NOMO-1 treated with dmso at 0.1 percent for 144 hours (cell line): ENCODE measurements at regions not wholly inside any gene's neighbourhood (a gene's known extent, or its start where the extent isn't known, plus 50 kb on each side); places are given as distances from the start of the nearest gene placed in this dataset.
"Not testable (repeated sequence)": the region's sequence is repeated elsewhere in the genome, so short reads cannot be mapped to it uniquely, and the experiment has no call there.

Experiments
- DNase-seq: peaks from one replicate; lab custom pipeline; 2025; ENCODE audit not compliant: unreplicated experiment; lab: John Stamatoyannopoulos, UW

DNA sequence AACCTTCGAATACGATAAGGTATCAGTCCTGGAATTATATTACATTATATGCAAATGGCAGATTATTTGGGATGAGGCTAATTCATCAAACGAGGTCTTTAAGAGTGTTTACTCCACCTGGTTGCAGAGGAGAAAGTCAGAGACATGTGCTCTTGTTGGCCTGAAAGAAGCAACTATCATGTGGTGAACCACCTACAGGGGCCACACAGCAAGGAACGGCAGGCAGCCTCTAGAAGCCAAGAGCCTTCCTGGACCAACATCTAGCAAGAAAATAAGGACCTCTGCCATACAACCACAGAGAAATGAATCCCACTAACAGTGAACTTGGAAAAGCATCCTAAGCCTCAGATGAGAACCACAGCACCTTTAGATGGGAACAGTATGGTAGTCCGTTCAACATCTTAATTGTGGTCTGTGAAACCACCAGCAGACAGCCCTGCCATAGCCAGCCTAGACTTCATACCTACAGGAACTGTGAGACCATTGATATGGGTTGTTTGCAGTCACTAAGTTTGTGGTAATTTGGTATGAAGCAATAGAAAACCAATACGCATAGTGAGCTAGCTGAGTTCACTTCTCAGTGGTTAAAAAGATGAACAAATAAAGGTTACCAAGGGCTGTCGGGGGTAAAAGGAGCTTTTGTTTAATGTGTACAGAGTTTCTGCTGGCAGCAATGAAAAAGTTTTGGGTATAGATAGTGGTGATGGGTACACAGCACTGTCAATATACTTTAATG lies 345.7 kb upstream of the RUNX1 start:
- peak; percentile 19 for DNase-seq

DNA sequence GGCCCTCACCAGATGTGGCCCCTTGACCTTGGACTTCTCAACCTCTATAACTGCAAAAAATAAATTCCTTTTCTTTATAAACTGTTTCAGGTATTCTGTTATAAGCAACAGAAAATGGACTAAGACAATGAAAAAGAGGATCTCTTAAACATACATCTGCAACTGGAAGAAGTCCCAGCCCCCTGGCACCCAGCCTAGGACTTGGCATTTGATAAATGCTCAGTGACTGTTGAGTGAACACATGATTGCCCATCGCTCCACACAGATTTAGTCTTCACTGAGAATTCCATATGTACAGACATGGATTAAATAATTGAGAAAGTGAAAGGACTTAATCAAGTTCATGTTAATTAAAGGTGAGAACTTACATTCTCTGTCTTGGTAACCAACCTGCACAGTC lies 344.9 kb upstream of the RUNX1 start:
- DNase-seq, result no peak

DNA sequence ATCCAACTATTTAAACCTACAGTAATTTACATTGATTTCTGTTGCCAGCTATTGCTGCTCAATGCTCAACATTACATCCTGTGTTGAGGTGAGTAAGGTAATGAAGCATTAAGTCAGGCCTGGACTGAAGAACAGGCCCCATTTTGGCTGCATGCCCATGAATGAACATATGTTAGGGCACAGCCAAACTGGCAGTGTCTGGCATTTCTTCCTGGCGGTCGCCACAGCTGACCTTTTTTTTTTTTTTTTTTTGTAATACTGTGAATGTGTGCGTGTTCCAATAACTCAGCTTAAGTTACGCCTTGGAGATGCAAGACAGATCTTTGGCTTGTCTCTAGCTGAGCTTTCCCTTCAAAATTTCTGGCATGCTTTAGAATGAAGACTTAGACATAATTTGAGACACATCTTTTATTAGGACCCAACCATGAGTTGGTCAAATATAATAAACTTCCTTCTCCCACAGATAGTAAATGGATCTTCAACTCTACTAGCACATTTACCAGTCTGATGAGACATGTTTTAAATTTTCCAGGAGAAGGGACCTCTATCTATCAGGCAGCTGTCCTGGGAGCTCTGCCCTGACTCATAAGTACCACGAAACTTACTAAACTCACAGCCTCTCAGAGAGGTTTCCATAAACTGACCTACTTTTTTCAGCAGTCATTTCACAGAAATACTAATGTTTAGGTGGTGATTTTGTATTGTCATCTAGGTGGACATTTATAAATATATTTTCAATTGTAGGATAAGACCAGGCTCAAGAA lies 341.1 kb upstream of the RUNX1 start:
- DNase-seq, result no peak

DNA sequence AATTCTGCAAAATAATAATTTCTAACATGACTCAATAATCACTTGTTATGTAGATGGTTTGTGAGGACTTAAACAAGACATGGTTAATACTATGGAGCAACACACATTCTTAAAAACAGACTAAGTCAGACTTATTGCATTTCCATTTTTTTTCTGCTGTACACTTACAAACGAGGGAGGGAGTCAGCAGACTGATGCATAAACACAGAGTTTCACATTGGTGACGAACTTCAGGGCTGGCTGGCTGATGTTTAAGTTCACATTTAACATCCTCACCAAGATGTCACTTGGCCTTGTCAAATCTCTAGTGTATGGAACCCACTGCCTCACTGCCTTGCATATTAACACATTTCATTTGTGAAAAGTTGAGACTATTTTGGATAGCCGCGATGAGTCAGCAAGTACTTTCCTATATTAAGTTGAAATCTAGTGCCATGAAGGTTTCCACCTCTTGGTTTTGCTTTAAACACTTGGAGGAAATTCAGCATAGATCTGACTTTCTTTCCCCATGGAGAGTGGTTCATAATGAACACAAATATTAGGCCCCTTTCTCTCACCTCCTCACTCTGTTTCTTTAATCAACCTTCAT lies 337.5 kb upstream of the RUNX1 start:
- DNase-seq, result no peak

DNA sequence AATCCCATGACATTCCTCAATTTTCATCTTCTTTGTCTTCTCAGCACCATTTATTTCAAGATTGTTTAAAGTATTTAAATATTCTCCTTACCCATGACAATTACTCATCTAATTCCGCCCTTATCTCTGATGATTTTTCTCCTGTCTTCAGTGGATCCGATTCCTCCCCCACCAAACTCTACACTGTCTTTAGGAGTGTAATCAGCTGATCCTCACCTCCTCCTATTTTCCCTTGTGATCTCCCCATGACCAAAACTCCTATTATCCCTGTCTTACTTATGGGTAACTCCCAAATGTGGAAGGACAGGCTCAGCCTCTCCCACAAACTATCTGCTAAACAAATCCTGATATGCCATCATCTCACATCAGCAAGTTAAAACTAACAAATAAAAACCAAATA lies 335.3 kb upstream of the RUNX1 start:
- DNase-seq, result no peak

DNA sequence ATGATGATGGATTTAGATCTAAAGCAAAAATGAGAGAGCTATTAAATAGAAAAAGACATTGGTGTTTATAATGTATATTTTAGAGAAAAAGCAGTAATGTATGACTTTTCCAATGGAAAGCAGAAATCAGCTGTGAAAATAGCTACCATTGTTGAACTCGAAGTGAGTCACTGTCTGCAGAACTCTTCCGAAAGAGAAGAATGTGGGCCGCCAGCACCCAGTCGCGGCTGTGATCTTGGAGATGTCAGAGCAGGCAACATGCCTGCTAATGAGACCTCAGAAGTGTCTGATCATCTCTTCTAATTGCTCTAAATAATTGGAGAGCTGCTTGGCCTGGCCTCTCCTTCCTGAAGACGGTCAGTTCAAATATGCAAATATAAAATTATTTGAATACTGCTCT lies 333.6 kb upstream of the RUNX1 start:
- no peak for DNase-seq

DNA sequence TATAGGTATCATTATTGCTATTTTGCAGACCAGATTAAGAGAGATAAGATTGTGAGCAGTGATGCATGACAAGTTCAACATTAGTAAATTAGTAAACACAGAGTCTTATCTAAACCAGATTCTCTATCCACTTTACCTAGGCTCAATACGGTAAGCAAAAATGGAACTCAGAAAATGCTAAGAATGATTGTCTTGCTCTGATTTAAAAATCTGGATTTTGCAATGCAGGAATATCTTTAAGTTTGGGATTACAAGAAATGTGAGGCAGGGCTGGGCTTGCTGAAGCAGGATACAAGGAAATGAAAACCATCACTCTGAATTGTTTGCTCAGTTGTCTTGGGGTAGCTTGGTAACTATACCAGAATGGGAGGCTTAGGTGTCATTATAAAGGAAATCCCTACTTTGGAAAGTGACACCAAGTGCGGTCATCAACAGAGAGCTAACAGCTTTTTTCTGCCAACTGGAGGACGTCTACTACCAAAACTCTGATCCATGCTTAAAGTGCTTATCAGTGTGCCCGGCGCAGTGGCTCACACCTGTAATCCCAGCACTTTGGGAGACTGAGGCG lies 332.7 kb upstream of the RUNX1 start:
- no peak for DNase-seq

DNA sequence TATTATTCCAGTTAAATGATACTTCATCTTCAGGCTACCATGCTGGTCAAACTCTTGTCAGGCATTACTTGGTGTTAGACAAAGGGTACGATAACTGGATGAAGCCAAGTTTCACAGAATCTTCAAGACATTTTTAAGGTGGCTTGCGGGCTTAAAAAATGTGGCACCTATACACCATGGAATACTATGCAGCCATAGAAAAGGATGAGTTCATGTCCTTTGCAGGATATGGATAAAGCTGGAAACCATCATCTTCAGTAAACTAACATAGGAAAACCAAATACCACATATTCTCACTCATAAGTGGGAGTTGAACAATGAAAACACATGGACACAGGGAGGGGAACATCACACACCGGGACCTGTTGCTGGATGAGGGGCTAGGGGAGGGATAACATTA lies 331.2 kb upstream of the RUNX1 start:
- DNase-seq, result not testable (repeated sequence)

DNA sequence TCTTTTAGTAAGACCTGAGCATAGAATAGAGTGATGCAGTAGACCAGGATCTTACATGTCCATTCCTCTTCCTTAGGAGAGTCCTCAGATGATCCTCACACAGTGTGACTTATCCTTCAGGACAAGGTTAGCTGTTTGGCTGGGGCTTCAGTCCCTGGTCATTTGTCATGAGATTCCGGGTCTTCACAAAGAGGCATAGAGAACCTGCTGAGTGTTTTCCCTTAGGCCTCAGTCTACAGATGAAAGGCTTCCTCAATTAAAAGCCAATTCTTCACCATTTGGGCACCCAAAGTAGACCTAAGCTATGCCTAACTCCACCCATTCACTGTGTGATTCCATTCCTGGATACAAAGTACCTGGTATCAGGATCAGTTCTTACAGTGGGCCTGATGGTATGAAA lies 329.8 kb upstream of the RUNX1 start:
- DNase-seq, result no peak

DNA sequence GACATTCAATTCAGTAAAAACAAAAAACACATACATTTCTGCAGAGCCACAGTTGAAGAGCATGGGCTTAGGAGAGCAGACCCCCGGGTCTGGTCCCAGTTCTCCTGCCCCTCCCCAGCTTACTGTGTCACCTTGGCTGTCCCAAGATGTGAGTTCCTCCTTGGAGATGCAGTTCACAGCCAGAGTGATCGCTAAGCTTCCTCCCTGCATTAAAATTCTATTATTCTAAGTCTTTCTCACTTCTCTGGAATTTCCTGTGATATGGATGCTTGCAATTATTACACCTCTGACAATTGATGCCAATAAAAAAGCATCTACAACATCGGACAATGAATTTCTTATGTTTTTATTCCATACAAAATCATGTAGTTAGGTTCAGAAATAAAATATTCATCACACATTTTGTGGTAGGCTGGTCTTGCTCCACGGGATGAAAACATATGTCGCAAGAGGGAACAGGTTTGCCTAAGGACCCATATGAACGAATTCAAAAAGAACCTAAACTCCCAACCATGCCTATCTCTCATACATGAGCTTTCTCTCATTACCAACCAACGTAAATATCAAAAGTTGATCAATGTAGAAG lies 328.5 kb upstream of the RUNX1 start:
- no peak for DNase-seq

DNA sequence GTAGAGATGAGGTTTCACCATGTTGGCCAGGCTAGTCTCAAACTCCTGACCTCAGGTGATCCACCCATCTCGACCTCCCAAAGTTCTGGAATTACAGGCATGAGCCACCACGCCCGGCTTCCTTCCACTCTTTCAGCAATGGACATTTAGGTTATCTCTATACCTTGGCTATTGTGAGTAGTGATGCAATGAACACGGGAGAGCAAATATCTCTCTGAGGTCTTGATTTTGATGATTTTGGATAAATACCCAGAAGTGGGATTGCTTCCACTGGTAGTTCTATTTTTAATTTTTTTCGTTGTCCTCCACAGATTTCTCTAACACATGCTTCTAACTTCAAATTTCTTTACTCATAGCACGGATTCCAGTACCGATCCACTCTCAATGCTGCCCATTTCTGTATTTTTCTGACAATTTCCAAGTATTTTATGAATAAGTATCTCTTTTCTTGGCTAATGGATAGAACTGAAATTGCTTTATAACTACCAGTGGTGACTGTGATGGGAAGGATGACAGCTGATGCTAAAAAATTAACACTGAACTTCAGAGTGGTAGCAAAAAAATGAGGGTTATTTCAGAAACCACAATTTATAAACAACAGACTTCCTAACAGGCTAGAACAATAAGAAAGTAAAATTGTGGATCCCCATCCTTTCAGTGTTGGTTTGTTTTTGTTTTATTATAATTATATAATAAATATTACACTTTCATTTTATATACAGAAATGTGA lies 327.5 kb upstream of the RUNX1 start:
- DNase-seq, result no peak

DNA sequence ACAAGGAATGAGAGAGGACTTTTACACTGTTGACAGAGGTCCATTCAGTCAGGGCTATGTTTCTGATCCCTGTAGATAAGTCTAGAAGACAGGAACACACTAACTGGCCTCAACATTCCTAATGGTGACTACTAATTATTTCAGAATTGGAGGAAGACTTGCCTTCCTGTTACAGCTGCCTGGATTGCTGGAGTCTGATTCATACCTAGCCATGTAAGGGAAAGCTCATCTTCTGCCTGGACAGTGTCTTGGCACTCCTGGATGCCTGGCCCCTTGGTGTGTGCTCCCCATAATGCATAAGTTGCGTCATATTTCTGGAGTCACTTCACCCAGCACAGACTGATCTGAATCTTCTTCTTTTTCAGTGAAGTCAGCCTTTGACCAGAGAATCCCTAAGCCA lies 326.0 kb upstream of the RUNX1 start:
- no peak for DNase-seq

DNA sequence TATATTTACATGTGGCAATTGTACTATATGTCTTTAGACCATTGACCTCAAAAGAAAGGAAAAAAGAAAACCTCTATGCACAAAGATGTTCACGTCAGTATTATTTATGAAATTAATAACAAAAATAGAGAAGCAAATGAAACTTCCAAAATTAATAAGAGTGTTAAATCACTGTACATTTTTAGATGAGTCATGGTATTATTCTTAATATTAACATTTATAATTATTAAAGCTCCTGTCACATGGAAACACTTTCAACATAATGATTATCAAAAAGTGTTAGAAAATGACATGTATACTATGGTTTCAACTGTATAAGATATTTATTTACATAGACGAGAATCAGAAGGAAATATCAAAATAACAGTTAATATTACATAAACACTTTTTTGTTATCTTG lies 324.9 kb upstream of the RUNX1 start:
- DNase-seq, result no peak

DNA sequence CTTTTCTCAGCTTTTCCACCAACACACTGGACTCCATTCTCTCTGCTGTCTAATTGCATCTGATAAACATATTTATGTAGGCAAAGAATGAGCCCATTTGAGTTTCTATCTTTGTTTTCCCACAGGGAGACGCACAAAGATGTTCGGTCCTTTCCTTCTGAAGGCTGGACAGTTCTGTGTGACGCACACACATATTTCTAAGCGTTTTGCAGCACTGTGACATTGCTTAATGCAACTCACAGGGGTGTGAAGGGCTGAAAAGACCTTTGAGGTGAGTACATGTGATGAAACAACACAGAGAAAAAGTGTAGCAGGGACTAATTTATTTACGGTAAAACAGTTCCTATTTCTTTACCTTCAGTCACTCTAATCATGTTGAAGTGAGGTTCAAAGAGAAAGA lies 323.1 kb upstream of the RUNX1 start:
- DNase-seq, result no peak

DNA sequence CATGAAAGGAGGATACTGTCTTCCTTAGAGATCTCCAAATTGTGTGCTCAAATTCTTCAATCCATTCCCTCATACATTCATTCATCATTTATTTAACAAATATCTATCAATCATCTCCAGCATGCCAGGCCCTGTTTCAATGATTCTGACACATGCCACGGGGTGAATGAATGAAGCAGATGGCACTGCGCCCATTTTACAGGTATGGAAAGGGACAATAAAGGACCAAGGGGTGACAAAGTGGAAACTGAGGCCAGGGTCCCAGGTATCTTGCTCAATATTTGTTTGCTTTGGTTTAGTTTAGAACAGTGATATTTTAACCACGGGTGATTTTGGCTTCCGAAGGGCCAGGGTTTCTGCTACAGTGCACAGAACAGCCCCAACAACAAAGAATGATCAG lies 321.6 kb upstream of the RUNX1 start:
- DNase-seq, result no peak

DNA sequence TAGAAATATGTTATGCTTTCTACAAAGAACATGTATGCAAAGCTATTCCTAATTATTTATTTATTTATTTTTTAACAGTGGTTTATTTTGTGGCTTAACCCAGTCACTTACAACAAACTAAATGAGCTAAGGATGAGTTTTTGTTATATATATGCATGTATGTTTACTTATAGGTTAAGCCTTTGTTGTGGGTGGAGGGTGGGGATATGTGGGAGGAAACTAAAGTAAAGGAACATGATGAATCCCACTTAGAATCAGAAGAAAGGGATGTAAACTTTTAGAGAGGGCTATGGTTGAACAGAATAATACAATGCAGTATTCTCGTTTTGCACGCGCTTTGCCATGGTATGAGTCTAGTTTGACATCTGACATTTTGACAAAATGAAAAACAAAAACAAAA lies 321.0 kb upstream of the RUNX1 start:
- no peak for DNase-seq

DNA sequence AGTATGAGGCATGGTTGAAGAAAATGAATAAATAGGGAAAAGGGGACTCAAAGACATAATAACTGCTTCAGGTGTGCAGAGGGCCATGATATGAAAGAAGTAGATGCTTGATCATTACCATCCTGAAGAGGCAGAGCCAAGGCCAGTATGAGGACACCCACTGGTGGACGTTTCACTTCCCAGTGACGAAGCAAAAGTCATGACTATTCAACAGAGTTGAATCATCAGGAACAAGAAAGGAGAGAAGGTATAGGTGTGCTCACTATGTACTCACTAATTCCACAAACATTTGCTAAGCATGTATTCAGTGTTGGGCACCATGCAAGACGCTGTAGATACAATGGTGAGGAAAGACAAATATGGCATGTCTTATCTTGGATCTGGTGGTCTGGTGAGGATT lies 319.2 kb upstream of the RUNX1 start:
- DNase-seq, result no peak

DNA sequence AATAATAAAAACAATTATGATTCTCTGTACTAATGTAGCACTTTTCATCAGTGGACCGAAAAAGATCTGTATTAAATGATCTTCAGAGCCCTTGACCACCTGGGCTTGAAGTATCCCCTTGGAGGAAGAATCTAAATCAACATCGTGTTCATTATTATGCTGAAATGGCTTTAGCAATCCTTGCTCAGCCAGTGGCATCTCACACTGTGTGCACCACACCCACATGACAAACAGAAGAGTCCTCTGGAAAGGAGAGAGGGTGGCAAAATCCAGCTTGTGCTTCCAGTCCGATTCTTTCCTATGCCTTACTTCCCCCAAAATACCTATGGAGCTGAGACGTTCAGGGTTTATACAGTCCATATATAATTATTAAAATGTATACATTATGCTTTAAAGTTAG lies 318.5 kb upstream of the RUNX1 start:
- DNase-seq, result no peak

DNA sequence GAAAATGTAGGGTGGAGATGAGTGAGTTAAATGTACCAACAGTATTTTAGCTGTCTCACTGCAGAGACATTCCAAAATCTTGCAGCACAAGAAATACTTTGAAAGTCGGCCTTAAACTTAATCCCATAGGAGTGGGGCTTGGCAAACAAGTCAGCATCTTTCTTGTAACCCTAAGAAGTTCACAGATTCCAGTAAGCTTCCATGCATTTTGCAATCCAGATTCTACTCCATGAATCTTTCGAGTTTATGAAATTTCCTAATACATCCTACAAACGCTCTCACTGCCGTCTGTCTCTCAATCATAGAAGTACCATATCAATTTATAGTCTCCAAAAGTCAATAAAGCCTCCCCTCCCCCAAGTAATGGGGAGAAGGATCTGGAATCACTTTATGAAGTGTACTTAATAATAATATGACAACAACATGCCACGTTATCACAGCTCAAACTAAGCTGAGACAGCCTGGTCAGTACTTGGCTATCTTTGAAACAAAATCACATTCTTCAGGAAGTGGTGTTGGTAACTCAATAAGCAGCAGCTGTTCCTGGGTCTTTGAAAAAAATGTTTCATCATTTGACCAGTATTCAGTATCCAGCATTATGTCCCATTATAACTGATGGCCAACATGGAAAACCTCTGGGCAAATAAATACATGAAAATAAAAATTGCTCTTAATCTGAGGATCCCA lies 317.4 kb upstream of the RUNX1 start:
- no peak for DNase-seq

DNA sequence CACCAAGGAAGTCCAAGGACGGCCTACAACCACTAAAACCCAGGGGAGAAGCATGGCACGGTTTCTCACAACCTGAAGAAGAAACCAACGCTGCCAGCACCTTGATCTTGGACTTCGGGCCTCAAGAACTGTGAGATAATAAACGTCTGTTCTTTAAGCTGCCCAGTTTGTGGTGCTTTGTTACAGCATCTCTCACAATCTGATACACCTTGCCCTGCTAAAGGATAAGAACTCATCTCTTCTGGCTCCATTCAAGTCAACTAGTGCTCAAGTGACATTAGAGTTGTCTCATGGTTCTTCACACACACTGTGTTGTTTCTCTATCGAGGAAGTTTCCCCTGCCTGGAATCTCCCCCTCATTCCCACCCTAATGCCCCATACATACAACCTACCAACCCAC lies 314.4 kb upstream of the RUNX1 start:
- no peak for DNase-seq
